Astrocyte (in vitro differentiated cells and primary cell): ENCODE measurements at regions not wholly inside any gene's neighbourhood (a gene's known extent, or its start where the extent isn't known, plus 50 kb on each side); places are given as distances from the start of the nearest gene placed in this dataset.

ENCODE experiments used
- DNase-seq: peaks from one replicate; pipeline ENCODE4 v3.0.0-alpha.2; 2010; ENCODE audit warnings: low read depth
- FAIRE-seq: peaks from 2 replicates; lab custom pipeline; 2011; peaks lifted over from hg19 to GRCh38; lab: Jason Lieb, UNC
- H2AFZ ChIP-seq: 2 replicates; pipeline ENCODE4 v1.6.0; 2012; ENCODE audit warnings: low read depth, low read length, inconsistent platforms
- H3K27ac ChIP-seq: 2 replicates; pipeline ENCODE4 v1.5.1; 2011; ENCODE audit warnings: low read depth, low read length, inconsistent platforms
- H3K27me3 ChIP-seq: 2 replicates; pipeline ENCODE4 v1.6.0; 2011; ENCODE audit warnings: low read length, inconsistent platforms; ENCODE audit not compliant: insufficient read depth
- H3K36me3 ChIP-seq: 2 replicates; pipeline ENCODE4 v1.5.1; 2011; ENCODE audit warnings: low read length, inconsistent platforms; ENCODE audit not compliant: insufficient read depth
- H3K4me1 ChIP-seq: 2 replicates; pipeline ENCODE4 v1.5.1; 2011; ENCODE audit warnings: low read length, inconsistent platforms; ENCODE audit not compliant: insufficient read depth
- H3K4me2 ChIP-seq: 2 replicates; pipeline ENCODE4 v1.6.0; 2012; ENCODE audit warnings: low read length, inconsistent platforms
- H3K4me3 ChIP-seq: 2 replicates; pipeline ENCODE4 v1.5.1; 2011; ENCODE audit warnings: low read depth, mild to moderate bottlenecking, low read length, inconsistent platforms; ENCODE audit not compliant: insufficient read depth
- H3K79me2 ChIP-seq: 2 replicates; pipeline ENCODE4 v1.6.0; 2012; ENCODE audit warnings: mild to moderate bottlenecking, low read length, inconsistent platforms; ENCODE audit not compliant: insufficient read depth
- H3K9ac ChIP-seq: 2 replicates; pipeline ENCODE4 v1.6.0; 2012; ENCODE audit warnings: mild to moderate bottlenecking, low read length, inconsistent platforms
- H3K9me3 ChIP-seq: 2 replicates; pipeline ENCODE4 v1.5.1; 2012; ENCODE audit warnings: low read depth, mild to moderate bottlenecking, low read length, inconsistent platforms; ENCODE audit not compliant: insufficient read depth
- H4K20me1 ChIP-seq: 2 replicates; pipeline ENCODE4 v1.6.0; 2012; ENCODE audit warnings: low read length, inconsistent platforms; ENCODE audit not compliant: insufficient read depth
- H3K27ac Mint-ChIP-seq: one replicate; pipeline ENCODE4 v1.8.0; 2021; ENCODE audit warnings: mild to moderate bottlenecking, mixed read lengths; ENCODE audit not compliant: unreplicated experiment
- H3K27me3 Mint-ChIP-seq: one replicate; pipeline ENCODE4 v1.8.0; 2021; ENCODE audit warnings: low read depth, mixed read lengths; ENCODE audit not compliant: unreplicated experiment
- H3K36me3 Mint-ChIP-seq: one replicate; pipeline ENCODE4 v1.8.0; 2021; ENCODE audit warnings: low read depth, mixed read lengths; ENCODE audit not compliant: unreplicated experiment
- H3K4me1 Mint-ChIP-seq: one replicate; pipeline ENCODE4 v1.8.0; 2021; ENCODE audit warnings: low read depth, mixed read lengths; ENCODE audit not compliant: unreplicated experiment
- H3K4me3 Mint-ChIP-seq: one replicate; pipeline ENCODE4 v1.8.0; 2021; ENCODE audit warnings: mild to moderate bottlenecking, moderate library complexity, mixed read lengths; ENCODE audit not compliant: unreplicated experiment
- H3K9me3 Mint-ChIP-seq: one replicate; pipeline ENCODE4 v1.8.0; 2021; ENCODE audit warnings: mild to moderate bottlenecking, mixed read lengths; ENCODE audit not compliant: unreplicated experiment
- EZH2 ChIP-seq: IDR thresholded peaks from 2 replicates; pipeline ENCODE4 v1.6.1; 2012; ENCODE audit warnings: mild to moderate bottlenecking, low read length, inconsistent platforms; ENCODE audit not compliant: insufficient read depth
- TF ChIP-seq, protein P1 (sequence below): IDR thresholded peaks from 2 replicates; pipeline ENCODE4 v1.5.1; 2011; ENCODE audit warnings: low read depth, mild to moderate bottlenecking, inconsistent platforms, low read length, moderate library complexity; ENCODE audit not compliant: insufficient read depth

DNA sequence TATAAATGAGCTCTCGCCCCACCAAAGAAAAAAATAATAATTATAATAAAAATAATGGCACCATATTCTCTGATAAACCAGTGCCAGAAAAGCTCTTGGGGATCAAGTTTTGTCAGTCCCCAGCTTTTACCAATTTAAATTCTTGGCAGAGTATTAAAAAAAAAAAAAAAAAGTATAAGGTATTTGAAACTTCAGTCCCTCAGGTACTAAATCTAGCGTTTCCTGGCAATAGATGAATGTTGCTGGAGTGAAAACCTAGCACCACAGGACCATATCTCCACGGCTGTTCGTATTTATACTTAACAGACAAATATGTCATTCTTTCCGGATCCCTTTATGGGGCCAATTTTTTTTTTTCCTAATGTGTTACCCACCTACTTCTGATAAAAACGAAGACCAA is 646.2 kb downstream of the CCDC171 start:
- Histone ChIP-seq H3K4me3 (no peak overlapping the region), H4K20me1 (no peaks in the 10 kb centered on the region), H3K9ac (no peak overlapping the region), H3K4me1 (peaks cover 27% of the 10 kb centered on the region), H3K4me2 (no peak overlapping the region), H3K36me3 (no peaks in the 10 kb centered on the region), H3K27ac (no peak overlapping the region), H2AFZ (no peak overlapping the region), H3K27me3 (no peaks in the 10 kb centered on the region), H3K79me2 (no peaks in the 10 kb centered on the region), H3K9me3 (no peaks in the 10 kb centered on the region)
- H3K4me1 Mint-ChIP-seq, result peaks cover 29% of the 10 kb centered on the region
- no peak overlapping the region for H3K27ac Mint-ChIP-seq
- no peak for FAIRE-seq
- peaks cover 2% of the 10 kb centered on the region for H3K36me3 Mint-ChIP-seq
- no peaks in the 10 kb centered on the region for H3K9me3 Mint-ChIP-seq
- TF ChIP-seq EZH2, result no peak
- TF ChIP-seq, protein P1, sequence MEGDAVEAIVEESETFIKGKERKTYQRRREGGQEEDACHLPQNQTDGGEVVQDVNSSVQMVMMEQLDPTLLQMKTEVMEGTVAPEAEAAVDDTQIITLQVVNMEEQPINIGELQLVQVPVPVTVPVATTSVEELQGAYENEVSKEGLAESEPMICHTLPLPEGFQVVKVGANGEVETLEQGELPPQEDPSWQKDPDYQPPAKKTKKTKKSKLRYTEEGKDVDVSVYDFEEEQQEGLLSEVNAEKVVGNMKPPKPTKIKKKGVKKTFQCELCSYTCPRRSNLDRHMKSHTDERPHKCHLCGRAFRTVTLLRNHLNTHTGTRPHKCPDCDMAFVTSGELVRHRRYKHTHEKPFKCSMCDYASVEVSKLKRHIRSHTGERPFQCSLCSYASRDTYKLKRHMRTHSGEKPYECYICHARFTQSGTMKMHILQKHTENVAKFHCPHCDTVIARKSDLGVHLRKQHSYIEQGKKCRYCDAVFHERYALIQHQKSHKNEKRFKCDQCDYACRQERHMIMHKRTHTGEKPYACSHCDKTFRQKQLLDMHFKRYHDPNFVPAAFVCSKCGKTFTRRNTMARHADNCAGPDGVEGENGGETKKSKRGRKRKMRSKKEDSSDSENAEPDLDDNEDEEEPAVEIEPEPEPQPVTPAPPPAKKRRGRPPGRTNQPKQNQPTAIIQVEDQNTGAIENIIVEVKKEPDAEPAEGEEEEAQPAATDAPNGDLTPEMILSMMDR, result no peak
- no peak for DNase-seq
- no peaks in the 10 kb centered on the region for H3K27me3 Mint-ChIP-seq
- H3K4me3 Mint-ChIP-seq, result no peak overlapping the region

DNA sequence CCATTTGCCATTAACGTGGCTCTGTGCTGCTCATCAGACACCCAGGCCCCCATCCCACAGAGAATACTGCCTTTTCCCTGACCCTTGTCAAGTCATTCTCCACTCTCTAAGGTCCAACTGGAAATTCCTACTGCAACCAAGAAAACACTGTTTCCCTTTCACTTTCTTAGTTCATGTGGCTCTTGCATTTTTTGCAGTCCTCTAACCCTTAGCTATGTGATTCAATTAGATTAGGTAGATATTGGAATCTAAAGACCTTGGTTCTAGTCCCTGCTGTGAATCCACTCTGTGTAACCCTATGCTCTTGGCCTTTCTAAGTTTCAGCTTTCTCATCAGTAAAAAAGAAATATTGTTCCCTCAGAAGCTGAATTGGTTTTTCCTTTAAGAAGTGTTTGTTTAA is 649.4 kb downstream of the CCDC171 start:
- peaks cover 29% of the 10 kb centered on the region for H3K4me1 Mint-ChIP-seq
- peak; percentile 50 for DNase-seq
- H3K27ac Mint-ChIP-seq, result no peak overlapping the region
- no peak overlapping the region for H3K4me3 Mint-ChIP-seq
- peaks cover 25% of the 10 kb centered on the region for H3K4me1 ChIP-seq
- no peaks in the 10 kb centered on the region for H3K27me3 Mint-ChIP-seq
- no peak overlapping the region for H2AFZ ChIP-seq
- no peak for FAIRE-seq
- H3K4me3 ChIP-seq, result no peak overlapping the region
- peaks cover 2% of the 10 kb centered on the region for H3K36me3 Mint-ChIP-seq
- no peaks in the 10 kb centered on the region for H3K9me3 ChIP-seq
- H4K20me1 ChIP-seq, result no peaks in the 10 kb centered on the region
- no peak overlapping the region for H3K9ac ChIP-seq
- TF ChIP-seq, protein P1, result no peak
- no peak for TF ChIP-seq EZH2
- peaks cover 2% of the 10 kb centered on the region for H3K9me3 Mint-ChIP-seq
- no peaks in the 10 kb centered on the region for H3K27me3 ChIP-seq
- no peaks in the 10 kb centered on the region for H3K36me3 ChIP-seq
- peak overlapping the region; percentile 69 for H3K27ac ChIP-seq
- H3K4me2 ChIP-seq, result peak overlapping the region; percentile 82
- H3K79me2 ChIP-seq, result no peaks in the 10 kb centered on the region

DNA sequence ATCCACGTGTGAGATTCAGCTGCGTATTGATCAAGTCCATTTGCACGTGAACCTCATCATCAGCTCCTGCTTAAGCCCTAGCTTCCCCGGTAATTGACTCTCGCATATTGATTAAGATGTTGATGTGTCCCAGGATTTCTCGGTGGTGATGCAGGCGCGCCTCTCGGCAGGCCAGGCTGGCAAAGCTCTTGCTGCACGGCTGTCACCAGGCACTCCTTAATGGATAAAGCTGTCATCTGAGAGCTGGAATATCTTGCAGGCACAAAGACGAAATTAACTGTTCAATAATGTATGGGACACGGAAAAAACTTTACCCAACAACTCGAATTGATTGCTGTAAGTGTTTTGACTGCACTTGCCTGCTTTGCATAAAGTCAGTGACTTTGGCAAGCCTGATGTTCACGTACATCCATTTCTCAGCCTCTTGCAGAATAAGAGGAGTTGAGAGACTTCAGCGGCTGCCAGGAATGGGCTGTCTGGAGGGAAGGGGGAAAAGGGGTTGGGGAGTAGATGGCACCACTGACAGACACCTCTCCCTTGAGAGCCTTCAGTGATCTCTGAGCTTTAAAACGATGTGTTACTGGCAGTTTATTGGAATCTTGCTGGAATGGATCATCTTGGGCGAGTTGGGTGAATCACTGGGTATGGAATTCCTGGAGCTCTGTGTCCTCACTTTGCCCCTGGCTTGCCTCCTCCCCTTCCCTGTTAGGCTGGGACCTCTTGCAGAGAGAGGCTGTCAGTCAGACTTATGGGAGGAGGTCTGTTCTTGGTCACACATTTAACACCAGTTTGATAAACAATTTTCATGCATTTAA is 650.3 kb downstream of the CCDC171 start:
- no peaks in the 10 kb centered on the region for H3K36me3 ChIP-seq
- peaks cover 25% of the 10 kb centered on the region for H3K4me1 ChIP-seq
- no peak overlapping the region for H3K4me3 Mint-ChIP-seq
- FAIRE-seq (peak; percentile 80), DNase-seq (peak; percentile 97)
- H3K4me2 ChIP-seq, result peak overlapping the region; percentile 82
- H3K36me3 Mint-ChIP-seq, result peaks cover 2% of the 10 kb centered on the region
- TF ChIP-seq EZH2, result no peak
- TF ChIP-seq, protein P1, result no peak
- H3K4me3 ChIP-seq, result no peak overlapping the region
- no peaks in the 10 kb centered on the region for H3K27me3 ChIP-seq
- no peaks in the 10 kb centered on the region for H3K79me2 ChIP-seq
- H3K9ac ChIP-seq, result peak overlapping the region; percentile 60
- no peaks in the 10 kb centered on the region for H3K9me3 ChIP-seq
- peak overlapping the region; percentile 81 for H3K27ac ChIP-seq
- H3K9me3 Mint-ChIP-seq, result peaks cover 2% of the 10 kb centered on the region
- peak overlapping the region; percentile 52 for H2AFZ ChIP-seq
- no peaks in the 10 kb centered on the region for H4K20me1 ChIP-seq
- peaks cover 29% of the 10 kb centered on the region for H3K4me1 Mint-ChIP-seq
- peak overlapping the region; percentile 12 for H3K27ac Mint-ChIP-seq
- H3K27me3 Mint-ChIP-seq, result no peaks in the 10 kb centered on the region
